ENCODE measurements at regions not wholly inside any gene's neighbourhood (a gene's known extent, or its start where the extent isn't known, plus 50 kb on each side); places are given as distances from the start of the nearest gene placed in this dataset.

GRCh38 chr4:35939751-35940150, 304.6 kb downstream of the ARAP2 start:
- no peak for TF ChIP-seq CTCF (IDR thresholded peaks at IDR 0.05; ENCODE audit: poor library complexity)
- no peak for TF ChIP-seq EZH2 (IDR thresholded peaks at IDR 0.05; ENCODE audit: borderline replicate concordance)
